ENCODE measurements at regions not wholly inside any gene's neighbourhood (a gene's known extent, or its start where the extent isn't known, plus 50 kb on each side); places are given as distances from the start of the nearest gene placed in this dataset.

GRCh38 chr14:98186140-98186539 lies 1085.9 kb downstream of the BCL11B start:
- no peak for DNase-seq (ENCODE audit: extremely low spot score)
- CTCF ChIA-PET = no interaction called here
- POLR2A ChIA-PET = no interaction called here

GRCh38 chr14:98187281-98187680 lies 1084.7 kb downstream of the BCL11B start:
- CTCF ChIA-PET = interaction anchor here (0.9 to 1.4 kb wide), 2 partner anchors 10 to 14 kb away, joined by 3 read pairs; no protein-coding TSS in a partner anchor

More at GRCh38 chr14:98186140-98186539, 1085.9 kb downstream of the BCL11B start:
- no peak for TF ChIP-seq CTCF (IDR thresholded peaks at IDR 0.05; ENCODE audit: control extremely low read depth, extremely low read depth, low read depth, missing control alignments)

GRCh38 chr14:98189062-98189461 lies 1082.9 kb downstream of the BCL11B start:
- CTCF ChIA-PET = no interaction called here
- no peak for DNase-seq (ENCODE audit: extremely low spot score)
- POLR2A ChIA-PET = no interaction called here
- no peak for TF ChIP-seq CTCF (IDR thresholded peaks at IDR 0.05; ENCODE audit: control extremely low read depth, extremely low read depth, low read depth, missing control alignments)

More at GRCh38 chr14:98187281-98187680, 1084.7 kb downstream of the BCL11B start:
- no peak for TF ChIP-seq CTCF (IDR thresholded peaks at IDR 0.05; ENCODE audit: control extremely low read depth, extremely low read depth, low read depth, missing control alignments)
- POLR2A ChIA-PET = no interaction called here
- no peak for DNase-seq (ENCODE audit: extremely low spot score)

- CTCF ChIA-PET = interaction anchor here (1.6 kb wide), 1 partner anchor 20 kb away, joined by 4 read pairs; no protein-coding TSS in a partner anchor
- POLR2A ChIA-PET = no interaction called here
These were observed 1082.5 kb downstream of the BCL11B start for GRCh38 chr14:98189511-98189910.

GRCh38 chr14:98189944-98190343 lies 1082.1 kb downstream of the BCL11B start:
- ChIA-PET POLR2A (no interaction called here), CTCF (interaction anchor here (1.6 kb wide), 1 partner anchor 20 kb away, joined by 4 read pairs; no protein-coding TSS in a partner anchor)
- no peak for TF ChIP-seq CTCF (IDR thresholded peaks at IDR 0.05; ENCODE audit: control extremely low read depth, extremely low read depth, low read depth, missing control alignments)
- DNase-seq (ENCODE audit: extremely low spot score) = no peak

More at GRCh38 chr14:98189511-98189910, 1082.5 kb downstream of the BCL11B start:
- DNase-seq (ENCODE audit: extremely low spot score) = no peak
- TF ChIP-seq CTCF (IDR thresholded peaks at IDR 0.05; ENCODE audit: control extremely low read depth, extremely low read depth, low read depth, missing control alignments) = no peak

- POLR2A ChIA-PET = no interaction called here
- no peak for TF ChIP-seq CTCF (IDR thresholded peaks at IDR 0.05; ENCODE audit: control extremely low read depth, extremely low read depth, low read depth, missing control alignments)
- DNase-seq (ENCODE audit: extremely low spot score) = no peak
- CTCF ChIA-PET = no interaction called here
These were observed 1079.1 kb downstream of the BCL11B start for GRCh38 chr14:98192946-98193345.

GRCh38 chr14:98194821-98195220 lies 1077.2 kb downstream of the BCL11B start:
- no peak for DNase-seq (ENCODE audit: extremely low spot score)
- CTCF ChIA-PET = no interaction called here

More at GRCh38 chr14:98194821-98195220, 1077.2 kb downstream of the BCL11B start:
- POLR2A ChIA-PET = no interaction called here
- TF ChIP-seq CTCF (IDR thresholded peaks at IDR 0.05; ENCODE audit: control extremely low read depth, extremely low read depth, low read depth, missing control alignments) = no peak
